HG03097 (cell line): ENCODE measurements at regions not wholly inside any gene's neighbourhood (a gene's known extent, or its start where the extent isn't known, plus 50 kb on each side); places are given as distances from the start of the nearest gene placed in this dataset.
"Not testable (repeated sequence)": the region's sequence is repeated elsewhere in the genome, so short reads cannot be mapped to it uniquely, and the experiment has no call there.

Experiments
- ATAC-seq: cut with Tn5 transposase; IDR thresholded peaks from one replicate; pipeline ENCODE4 v1.9.1; 2021; ENCODE audit not compliant: unreplicated experiment, low FRiP score

DNA sequence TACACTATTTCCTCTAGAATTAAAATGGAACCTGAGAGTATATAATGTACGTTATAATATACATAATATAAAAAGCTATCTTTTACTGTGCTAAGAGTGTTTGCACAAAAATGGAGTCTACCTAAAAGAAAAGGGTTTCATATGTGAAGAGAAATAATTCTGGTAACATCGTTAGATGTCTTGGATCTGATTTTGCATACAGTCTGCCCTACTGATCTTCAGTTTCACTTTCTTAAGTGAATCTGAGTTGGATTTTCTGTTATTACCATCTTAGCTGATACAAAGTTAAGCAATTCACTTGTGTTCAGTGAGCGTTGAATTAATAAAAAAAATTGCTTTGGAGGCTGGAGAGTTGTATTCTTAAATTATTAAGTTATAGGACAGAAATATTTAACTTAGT lies 502.1 kb upstream of the TMEFF2 start:
- ATAC-seq: no peak

DNA sequence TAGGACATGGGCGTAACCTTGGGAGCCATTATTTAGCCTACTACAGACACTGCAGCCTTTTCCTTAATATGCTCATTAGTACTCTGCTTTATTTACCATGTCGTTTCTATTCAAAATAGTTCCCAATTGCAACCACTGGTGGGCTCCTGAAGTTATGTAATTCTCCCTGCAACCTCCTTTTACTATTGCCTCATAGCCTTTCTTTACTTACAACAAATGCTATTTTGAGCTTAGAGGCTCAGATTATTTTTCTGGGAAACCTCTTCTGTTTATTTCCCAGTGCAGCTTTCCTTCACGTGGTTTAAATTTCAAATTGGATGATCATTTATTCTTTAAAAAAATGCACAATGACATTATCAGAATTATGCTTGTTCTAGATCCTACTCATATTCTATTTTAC lies 492.3 kb upstream of the TMEFF2 start:
- no peak for ATAC-seq

DNA sequence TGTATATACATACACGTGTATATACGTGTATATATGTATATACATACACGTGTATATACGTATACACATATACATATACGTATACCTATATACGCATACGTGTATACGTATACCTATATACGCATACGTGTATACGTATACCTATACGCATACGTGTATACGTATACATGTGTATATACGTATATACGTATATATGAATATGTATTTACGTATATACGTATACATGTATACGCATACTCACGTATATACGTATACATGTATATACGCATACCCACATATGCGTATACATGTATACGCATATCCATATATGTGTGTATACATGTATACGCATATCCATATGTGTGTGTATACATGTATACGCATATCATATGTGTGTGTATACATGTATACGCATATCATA lies 487.8 kb upstream of the TMEFF2 start:
- not testable (repeated sequence) for ATAC-seq

DNA sequence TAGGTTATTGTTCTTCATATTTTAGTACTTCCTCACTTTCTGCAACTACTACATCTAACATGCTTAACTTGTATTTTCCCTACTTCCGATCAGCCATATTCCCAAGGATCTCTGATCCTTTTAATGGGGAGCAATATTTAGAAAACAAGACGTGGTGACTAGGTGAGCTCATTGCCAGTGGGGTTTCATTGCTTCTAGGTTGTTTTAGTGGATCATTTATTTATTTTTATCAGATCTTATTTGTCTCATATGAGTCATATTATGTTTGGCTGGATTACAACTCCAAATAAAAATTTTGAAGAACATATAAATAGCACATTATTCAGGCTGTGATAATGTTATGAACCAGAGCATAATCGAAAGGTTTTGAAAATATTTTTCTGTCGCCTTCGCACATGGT lies 480.9 kb upstream of the TMEFF2 start:
- no peak for ATAC-seq

DNA sequence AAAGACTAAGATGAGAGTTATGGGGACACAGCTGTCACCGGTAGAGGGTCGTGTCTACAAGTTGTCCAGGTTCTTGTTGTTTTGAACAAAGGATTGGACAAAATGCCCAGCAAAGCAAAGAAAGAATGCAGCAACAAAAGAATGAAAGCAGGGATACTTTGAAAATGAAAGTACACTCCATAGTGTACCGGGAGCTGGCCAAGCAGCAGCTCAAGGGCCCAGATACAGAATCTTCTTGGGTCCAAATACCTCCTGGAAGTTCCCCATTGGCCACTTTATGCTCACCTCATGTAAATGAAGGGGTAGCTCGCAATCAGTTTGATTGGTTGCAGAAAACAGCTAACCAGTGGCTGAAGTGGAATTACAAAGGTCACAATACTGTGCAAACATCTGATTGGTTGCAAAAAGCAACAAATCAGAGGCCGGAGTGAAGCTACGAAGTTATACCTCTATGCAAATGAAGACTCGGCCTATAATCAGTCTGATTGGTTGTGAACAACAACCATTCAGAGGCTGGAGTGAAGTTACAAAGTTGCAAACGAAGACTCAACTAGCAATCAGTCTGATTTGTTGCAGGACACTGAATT lies 474.9 kb upstream of the TMEFF2 start:
- ATAC-seq: no peak

DNA sequence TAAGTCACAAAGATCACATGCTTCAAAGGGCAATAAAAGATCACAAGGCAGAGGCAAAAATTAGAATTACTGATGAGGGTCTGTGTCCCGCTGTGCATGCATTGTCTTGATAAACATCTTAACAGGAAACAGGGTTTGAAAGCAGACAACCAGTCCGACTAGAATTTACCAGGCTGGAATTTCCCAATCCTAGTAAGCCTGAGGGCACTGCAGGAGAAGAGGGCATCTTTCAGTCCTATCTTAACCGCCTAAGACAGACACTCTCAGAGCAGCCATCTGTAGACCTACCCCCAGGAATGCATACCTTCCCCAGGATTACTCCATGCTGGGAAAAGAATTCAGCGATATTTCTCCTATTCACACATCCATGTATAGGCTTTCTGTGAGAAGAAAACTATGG lies 465.8 kb upstream of the TMEFF2 start:
- not testable (repeated sequence) for ATAC-seq

DNA sequence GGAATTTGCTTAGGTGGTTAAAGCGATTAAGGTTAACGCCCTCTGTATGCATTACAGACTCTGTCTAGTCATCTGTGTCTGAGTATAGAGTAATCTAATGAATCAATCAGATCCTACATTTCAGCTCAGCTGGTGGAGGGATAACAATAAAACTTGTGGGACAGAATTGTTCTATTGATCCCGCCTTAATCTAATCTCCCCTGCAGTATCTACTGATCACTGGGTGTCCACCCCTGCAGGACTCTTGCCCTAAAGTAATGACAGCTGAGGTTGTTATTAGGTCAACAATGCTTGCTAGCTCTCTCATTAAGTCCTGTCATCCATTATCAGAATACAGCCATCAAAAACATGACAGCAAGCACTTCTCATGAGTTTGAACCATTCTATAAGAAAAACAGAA lies 462.6 kb upstream of the TMEFF2 start:
- ATAC-seq: no peak

DNA sequence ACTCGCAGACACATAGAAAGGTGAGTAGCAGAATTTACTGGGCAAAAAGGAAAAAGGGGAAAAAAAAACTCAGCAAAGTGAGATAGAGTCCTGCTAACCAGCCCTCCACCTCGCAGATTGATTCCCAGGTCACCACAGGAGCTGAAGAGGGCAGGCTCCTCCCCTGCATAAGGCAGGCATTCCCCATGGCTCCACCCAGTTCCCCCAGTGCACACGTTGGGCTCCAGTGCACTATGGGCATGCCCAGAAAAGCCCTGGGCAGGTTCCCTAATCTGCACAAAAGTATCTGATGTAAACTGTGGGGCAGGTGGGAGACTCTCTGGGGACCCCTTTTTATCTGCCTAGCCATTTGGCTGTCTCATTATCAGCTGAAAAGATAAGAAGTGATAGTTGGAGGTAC lies 461.2 kb upstream of the TMEFF2 start:
- ATAC-seq: no peak

DNA sequence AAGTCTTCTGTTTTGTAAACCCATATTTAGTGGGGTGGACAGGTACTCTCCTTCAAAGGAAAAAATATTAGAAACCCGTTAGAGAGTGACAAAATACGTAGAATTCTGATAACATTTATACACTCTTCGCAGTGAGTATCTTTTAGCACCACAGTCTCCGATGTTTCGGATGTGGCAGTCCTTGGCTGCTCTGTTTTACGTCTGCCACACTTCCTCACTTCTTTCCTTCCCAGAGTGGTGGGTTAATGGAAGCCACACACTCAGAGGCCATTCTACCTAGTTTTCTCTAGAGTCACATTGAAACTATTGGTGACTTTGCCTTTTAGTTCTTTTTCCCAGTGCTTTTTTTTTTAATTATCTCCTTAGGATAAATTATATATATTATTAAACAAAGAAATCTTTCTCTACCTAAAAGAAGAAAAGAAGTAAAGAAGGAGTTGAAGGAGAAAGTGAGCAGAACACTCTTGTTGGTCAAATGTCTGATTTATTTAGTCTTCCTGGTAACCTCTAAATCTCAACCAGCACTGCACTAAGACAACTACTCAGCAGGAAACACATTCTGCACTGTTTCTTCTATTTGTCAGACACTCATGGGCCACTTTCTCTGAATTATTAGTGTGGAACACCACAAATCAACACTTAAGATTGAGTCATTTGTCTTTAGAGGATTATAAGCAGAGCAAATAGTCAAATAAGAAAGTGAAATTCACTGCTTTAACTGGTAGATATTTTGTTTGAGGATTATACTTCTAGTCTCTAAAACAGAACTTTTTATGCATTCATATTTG lies 451.3 kb upstream of the TMEFF2 start:
- no peak for ATAC-seq

DNA sequence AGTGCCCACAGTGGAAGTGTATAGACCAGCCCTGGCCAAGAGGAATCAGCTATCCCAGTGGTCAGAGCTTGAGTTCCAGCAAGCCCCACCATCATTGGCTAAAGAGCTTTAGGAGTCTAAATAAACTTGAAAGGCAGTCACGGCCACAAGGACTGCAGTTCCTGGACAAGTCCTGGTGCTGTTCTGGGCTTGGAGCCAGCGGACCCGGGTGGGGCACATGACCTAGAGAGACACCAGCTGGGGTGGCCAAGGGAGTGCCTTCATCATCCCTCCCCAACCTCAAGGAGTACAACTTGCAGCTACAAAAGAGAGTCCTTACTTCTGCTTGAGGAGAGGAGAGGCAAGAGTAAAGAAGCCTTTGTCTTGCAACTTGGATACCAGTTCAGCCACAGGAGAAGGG lies 439.8 kb upstream of the TMEFF2 start:
- ATAC-seq: no peak

DNA sequence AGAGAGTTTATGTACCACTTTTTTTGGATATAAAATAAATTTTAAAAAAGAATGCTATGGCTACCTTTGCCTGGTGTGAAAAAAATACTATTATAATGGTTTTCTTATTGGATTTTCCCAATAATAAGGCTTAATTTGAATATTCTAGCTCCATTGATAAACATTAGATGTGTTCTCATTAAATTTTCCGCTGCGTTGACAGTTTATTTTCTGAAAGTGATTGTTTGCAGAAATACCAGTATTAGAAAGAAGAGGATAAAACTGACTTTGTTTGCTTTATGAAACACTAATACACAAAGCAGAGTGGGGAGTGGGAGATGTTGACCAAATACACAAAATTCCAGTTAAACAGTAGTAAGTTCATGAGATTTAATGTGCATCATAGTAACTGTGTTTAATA lies 433.3 kb upstream of the TMEFF2 start:
- ATAC-seq: no peak

DNA sequence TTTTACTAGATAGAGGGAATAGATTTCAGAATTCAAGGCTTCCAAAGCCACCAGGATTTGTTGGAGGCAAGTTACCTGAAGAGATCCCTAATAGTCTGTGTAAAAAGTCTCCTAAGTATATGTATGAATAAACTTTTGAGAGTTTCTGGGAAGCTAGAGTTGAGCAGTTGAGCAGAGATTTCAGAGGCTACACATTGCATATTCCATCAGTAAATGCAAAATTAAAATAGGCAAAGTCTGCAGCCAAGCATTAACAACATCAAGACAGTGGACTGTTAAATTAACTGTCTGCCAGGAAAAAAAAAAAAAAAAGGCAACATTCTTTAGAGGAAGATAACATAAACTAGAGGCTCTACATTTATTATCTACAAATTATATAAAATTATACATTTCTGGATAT lies 420.4 kb upstream of the TMEFF2 start:
- ATAC-seq: no peak

DNA sequence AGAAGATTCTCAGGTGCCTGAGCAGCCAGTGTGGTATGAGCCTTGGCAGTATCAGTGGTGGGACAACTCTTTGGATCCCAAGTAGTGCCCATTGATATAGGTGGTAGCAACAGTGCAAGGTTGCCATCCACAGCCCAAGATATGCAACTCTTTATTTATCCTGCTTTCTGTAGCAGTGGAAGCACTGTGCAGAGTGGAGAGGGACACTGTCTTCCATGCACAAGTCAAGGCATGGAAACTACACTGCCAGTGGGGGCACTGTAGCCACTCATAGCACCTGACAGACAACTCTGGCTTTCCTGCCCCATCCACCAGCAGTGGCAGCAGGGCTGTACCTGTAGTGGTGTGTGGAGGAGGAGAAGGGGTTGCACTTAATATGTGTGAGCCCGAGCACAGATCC lies 409.6 kb upstream of the TMEFF2 start:
- no peak for ATAC-seq

DNA sequence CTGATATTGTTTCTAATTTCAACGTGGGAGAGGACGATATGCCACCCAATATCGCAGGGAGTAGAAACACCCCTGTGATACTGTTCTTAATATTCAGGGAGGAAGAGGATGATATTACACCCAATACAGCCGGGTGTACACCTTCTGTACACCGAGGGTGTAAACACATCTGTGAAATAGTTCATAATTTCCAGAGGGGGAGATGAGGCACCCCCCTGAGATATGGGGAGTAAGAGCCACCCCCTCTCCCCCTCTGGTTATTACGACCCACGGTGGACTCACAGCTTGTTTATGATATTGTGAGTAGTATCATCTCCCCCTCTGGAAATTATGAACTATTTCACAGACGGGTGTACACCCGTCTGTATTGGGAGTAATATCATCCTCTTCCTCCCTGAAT lies 403.9 kb upstream of the TMEFF2 start:
- ATAC-seq: not testable (repeated sequence)

DNA sequence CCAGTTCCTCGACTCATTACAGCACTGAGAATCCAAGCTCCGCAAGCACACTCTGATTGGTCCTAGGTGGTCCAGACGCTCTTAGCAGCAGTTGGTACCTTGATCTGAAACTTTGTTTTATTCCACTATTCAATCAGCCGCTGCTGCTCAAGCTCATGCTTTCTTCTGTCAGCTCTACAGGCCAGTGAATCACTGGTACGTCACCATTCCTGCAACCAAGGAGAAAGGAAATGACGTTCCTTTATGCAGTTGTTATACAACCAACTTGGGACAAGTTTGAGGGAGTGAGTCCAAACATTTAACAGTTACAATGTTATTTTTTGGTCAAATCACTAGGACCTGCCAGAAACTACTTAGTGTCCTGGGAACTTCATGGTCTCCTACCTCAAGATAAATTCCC lies 398.8 kb upstream of the TMEFF2 start:
- no peak for ATAC-seq

DNA sequence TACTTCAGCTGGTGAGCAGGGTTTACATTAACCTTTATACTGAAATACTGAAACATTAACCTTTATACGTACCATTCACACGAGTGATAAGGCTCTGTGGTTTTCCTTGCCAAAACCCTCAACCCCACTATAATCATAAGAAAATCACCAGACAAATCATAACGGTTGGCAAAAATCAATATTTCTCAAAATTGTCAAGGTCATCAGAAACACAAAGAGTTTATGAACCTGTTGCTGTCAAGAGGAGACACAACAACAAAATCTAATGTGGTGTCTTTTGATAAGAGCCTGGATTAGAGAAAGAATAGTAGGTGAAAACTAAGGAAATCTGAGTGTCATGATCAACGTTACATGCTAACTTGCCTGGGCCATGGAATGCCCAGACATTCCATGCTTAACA lies 396.9 kb upstream of the TMEFF2 start:
- ATAC-seq: no peak

DNA sequence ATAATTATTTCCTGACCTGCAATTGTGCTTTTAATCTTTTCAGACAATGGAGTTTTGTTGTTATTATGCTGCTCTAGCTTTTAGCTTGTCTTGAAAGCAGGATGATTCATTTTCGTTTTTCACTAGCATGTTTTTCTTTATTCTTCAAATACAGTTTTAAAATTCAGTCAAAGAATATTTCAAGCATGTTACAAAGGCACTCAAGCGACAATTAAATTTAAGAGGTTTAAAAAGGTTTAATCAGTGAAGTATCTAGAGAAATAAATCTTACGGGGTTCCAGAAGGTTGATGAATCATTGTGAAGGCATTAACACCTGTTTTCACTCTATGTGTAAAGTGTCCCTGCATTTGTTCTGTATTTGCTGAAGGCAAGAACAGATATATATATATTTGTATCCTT lies 390.7 kb upstream of the TMEFF2 start:
- ATAC-seq: no peak

DNA sequence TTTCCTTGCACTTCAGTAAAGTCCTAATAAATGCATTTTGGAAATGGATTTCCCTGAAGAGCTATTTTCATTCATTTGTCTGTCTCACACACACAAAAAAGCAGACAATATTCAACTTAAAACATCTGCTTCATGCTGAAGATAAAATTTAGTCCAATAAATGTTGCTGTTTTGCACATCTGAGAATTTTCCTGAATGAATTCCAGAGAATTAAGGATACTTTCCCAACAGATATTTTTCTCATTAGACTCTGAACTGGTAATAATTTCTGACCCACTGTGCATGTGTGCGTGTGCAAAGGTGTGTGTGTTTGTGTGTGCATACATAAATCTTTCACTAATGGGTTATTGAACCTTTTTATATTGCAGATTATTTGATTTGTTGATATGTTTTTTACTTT lies 390.2 kb upstream of the TMEFF2 start:
- no peak for ATAC-seq

DNA sequence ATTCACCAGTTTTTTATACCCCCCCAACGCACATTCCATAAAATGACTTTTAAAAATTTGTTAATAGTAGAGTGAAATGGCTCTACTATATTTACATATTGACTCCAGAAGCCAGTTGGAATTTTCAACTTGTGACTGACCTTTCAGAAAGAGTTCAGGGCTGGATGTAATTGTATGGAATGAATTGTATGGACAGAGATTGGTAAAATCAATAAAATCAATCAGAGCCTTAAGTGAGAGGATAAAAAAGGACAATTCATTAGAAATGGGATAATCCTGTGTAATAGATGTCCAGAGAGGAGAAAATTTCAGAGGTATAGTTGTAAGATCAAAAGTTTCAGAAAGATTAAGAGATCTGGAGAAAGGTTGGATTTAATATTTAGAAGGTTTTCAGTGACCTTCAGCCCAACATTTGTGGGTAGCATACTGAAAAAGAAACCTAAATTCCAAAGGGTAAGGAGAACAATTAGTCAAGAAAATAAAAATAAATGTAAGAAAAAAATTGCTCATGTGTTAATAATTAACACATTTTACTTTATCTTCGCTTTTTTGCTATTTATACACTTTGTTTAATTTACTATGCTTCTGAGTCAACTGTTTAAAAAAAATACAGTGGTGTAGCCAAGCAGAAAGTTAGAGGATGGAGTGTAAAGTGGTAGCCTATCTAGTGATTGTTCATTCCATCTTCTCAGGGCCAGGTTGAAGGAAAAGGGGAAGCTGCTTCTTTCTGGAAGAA lies 385.4 kb upstream of the TMEFF2 start:
- no peak for ATAC-seq

DNA sequence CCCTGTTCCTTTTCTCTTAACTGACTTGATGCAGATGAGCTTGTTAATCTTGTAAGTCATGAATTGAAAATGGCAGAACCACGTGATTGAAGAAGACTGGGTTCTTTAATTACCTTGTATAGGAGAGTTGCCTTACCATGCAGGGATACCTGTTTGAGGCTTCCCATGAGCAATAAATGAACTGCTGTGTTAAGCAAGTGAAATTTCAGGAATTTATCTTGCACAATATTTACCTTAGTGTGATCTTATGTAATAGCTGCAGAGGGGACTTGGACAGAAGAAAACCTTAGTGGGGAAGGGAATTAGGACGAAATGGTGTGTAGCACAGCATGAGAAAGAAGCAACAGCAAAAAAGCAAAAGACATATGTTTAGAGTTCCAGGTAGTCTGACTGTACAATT lies 384.0 kb upstream of the TMEFF2 start:
- ATAC-seq: no peak

DNA sequence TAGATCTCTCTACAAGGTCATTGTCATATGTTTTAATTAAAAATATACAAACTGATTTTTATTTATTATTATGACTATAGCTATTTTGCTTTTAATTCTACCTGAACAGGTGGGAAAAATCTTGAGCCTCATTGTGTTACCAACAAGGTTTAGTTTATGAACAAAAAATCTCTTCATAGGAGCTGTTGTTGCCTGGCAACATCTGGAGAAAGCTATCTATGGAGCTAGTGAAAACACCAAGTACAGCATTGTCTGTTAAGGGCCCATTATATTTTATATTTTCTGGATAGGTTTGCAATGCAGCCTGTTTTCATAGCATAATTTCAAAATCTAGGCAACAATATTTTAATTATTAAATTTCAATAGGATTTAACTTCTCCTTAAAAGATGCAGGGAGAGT lies 383.0 kb upstream of the TMEFF2 start:
- ATAC-seq: no peak

DNA sequence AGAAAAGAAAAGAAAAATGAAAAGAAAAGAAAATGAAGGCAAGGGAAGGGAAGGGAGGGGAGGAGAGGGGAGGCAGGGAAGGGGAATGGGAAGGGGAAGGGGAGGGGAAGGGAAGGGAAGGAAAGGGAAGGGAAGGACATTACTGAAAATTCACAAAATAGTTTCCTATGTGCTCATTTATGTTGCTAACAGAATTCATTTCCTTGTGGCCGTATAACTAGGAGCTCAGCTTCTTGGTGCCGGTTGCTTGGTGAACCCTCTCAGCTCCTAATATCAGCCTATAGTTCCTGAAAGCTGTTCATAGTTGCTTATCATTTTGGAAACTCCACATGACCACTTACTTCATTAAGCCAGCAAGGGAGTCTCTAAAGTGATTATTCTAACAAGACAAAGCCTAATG lies 379.8 kb upstream of the TMEFF2 start:
- ATAC-seq: no peak
